HG02884 (cell line): ENCODE measurements at regions not wholly inside any gene's neighbourhood (a gene's known extent, or its start where the extent isn't known, plus 50 kb on each side); places are given as distances from the start of the nearest gene placed in this dataset.

Experiments used
- ATAC-seq: cut with Tn5 transposase; IDR thresholded peaks from one replicate; pipeline ENCODE4 v1.9.1; 2021; ENCODE audit warnings: mild to moderate bottlenecking, moderate library complexity; ENCODE audit not compliant: unreplicated experiment

DNA sequence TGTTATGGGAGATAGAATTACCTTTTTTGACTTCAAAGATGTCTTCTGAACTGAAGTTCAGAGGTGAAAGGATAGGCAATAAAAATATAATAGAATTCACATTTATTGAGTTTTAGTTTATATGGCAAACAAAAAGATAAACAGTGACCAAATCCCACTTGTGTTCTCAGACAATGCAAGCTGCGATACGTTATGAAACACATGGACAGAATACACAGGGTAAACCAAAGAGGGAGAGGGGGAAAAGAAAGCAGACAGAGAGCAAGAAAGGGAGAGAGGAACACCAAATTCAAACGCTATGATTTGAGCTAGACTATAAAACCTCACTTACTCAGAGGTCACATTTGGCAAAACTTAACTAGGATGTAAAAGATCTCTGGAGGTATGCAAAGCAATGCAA is 238.2 kb upstream of the FLRT2 start:
- ATAC-seq: no peak

GRCh38 chr14:85293612-85294234 is 236.2 kb upstream of the FLRT2 start:
- no peak for ATAC-seq

DNA sequence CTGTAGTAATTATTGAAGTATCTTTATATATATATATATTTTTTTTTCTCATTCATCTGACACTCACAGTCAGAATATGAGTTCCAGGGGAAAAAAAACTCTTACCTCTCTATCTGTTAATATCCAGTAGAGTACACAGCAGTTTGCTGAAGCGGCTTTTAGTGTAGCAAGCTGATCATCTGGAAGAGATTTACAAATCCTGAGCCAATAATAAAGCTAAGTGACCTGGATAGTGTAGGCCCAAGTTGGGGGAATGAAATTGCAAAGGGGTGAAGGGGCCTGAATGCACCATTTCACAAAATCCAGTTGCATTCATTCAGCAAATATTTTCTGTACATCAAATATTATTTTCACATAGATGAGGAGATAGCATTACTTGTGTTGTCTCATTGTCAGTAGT is 234.6 kb upstream of the FLRT2 start:
- ATAC-seq: no peak

DNA sequence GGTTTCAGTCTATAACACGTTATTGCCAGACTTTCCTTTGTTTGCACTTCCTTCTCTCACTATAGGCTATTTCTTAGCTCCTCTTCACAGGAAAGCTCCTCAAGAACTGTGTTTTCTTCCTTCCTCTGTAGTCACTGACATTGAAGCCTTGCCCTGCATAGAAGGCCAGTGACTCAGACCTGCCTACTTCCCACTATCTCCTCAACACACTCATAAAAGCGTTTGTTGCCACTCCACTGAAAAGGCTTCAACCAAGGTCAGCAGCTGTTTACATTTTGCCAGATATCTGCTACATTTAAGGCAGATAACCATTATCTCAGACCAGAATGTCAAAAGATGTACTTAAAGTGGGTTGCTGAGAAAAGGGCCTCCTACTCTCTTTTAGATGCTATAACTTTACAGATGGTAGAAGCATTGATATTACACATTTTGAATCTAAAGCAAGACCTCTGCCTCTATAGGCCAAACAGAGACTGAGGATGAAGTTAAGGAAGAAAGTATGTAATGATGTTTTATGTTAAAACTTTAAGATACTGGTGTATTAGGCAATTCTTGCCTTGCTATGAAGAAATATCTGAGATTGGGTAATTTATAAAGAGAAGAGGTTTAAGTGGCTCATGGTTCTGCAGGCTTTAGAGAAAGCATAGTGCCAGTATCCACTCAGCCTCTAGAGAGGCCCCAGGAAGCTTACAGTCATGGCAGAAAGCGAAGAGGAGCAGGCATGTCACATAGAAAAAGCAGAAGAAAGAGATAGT is 233.3 kb upstream of the FLRT2 start:
- ATAC-seq: no peak

GRCh38 chr14:85300107-85300506 is 229.8 kb upstream of the FLRT2 start:
- ATAC-seq: no peak

DNA sequence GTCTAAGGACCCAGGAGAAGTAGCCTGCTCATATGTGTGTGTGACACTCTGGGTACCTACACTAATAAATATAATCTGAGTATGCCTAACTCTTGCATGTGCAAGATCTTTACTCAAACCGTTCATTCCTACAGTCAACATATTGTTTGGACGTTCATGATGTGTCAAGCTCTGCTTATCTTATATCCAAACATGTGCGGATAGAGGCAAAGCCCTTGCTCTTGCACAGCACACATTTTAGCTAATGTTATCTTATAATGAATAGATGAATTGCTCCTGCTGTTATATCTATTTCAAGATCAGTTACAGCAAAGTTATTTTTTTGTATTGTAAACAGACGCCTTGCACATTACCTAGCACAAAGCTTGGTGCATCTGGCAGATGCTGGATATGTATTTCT is 228.4 kb upstream of the FLRT2 start:
- no peak for ATAC-seq

DNA sequence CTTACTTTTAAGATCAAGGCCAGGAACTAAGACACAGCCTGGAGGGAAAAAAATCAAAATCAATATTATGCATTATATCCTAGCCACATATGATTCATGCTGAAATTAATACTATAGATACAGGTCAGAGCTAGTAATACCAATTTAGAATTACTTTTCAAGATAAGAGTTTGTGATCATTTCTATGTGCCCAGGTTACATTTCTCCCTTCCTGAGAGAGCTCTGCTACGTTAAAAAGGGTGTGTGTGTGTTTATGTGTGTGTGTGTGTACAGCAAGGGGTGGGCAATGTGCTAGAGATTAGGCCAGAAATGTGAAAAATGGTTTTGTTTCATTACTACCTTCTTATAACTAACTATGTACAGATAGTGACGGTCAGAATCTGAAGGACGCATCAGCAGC is 223.9 kb upstream of the FLRT2 start:
- no peak for ATAC-seq

DNA sequence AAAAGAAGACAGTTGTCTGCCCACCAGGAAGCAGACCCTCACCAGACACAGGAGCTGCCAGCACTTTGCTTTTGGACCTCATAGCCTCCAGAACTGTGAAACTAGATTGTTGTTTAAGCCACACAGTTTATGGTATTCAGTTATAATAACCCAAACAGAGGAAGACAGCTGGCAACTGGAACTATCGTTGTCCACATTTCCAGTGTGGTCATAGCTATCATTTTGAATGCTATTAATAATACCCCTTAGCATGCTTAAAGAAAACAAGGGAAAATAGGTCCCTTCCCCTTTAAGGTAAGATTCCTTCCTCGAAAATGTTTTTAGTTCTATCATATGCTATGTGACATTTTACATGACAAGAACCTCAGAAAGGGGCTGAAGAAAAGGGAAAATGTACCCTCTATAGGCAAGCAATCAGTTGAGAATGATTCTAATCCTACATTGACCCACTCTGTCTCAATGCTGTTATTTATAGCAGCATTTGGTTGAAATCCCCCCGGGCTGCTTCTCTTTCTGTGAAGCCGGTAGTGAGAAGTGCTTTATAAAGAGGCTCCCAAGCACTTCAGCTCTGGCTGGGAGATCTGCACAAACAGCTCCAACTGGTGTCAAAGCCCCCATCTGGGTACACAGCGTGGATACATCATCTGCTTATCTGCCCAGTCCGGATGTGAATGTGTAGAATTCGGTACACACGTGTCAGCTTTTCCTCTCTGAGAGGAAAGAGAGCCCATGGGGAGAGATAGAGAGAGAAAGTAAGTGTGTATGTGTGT is 221.2 kb upstream of the FLRT2 start:
- ATAC-seq: no peak

DNA sequence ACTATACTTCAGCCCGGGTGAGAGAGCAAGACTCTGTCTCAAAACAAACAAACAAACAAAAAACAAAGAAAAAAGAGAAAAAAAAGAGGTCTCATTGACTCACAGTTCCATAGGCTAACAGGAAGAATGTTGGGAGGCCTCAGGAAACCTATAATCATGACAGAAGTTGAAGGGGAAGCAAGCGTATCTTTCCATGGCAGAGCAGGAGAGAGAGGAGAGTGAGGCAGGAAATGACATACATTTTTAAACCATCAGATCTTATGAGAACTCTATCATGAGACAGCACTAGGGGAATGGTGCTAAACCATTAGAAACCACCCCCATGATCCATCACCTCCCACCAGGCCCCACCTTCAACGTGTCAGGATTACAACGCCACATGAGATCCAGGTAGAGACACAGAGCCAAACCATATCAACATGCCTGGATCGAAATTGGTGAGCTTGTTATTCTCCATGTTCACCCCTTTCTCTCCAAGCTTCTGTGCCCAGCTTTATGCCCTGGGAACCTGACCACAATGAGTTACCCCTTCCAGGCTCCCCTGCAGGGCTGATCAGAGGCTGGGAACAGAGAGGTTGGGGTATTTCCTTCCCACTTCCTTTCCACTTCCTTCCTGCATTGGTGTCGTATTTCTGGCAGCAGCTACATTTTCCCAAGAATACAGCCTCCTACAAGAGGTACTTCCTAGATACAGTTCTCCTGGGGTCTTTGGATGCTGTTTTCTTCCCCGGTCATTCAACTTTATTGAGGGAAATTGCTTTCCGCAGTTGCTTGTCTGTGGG is 219.3 kb upstream of the FLRT2 start:
- ATAC-seq: no peak

- ATAC-seq: no peak
Measured at GRCh38 chr14:85313560-85314207, 216.3 kb upstream of the FLRT2 start.

DNA sequence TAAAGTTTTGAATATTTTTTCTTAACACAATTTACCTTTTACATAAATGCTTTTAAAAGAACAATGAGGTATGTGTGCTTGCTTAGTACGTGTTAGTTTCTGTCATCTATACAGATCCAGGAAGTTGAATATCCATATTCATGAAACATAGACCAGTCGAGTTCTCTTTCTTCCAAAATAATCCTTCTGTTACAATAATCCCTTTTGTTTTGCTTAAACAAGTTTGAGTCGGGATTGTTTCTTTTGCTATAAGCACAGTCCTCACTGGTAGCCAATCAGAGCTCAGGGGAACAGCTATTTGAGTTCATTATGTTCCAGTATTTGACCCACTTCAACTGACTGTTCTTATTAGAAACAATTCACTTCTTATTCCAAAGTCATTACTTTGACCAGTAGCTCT is 214.7 kb upstream of the FLRT2 start:
- ATAC-seq: no peak

DNA sequence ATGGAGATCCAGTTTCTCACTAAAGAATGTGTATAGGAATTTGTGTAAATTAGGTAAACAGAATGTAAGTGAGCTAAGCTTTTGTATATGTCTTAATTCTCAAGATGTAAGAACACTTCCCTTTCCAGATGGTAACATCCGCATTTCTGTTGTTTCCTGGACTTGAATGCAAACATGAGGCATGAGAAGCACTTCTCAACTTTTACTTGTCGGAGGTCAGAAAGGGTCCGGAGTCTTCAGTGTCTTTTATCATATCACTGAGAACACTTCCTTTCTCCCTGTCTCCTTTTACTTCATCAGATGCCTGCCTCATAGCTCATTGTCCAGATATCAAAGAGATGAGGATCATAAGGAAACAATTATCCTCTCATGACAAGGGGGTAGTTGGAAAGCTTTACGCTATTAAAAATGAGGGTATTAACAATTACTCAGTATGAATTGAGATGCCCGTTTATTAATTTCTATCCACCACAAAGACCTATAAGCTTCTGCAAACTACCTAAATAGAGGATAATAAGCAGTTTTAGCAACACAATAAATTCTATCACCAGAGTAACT is 214.1 kb upstream of the FLRT2 start:
- no peak for ATAC-seq

DNA sequence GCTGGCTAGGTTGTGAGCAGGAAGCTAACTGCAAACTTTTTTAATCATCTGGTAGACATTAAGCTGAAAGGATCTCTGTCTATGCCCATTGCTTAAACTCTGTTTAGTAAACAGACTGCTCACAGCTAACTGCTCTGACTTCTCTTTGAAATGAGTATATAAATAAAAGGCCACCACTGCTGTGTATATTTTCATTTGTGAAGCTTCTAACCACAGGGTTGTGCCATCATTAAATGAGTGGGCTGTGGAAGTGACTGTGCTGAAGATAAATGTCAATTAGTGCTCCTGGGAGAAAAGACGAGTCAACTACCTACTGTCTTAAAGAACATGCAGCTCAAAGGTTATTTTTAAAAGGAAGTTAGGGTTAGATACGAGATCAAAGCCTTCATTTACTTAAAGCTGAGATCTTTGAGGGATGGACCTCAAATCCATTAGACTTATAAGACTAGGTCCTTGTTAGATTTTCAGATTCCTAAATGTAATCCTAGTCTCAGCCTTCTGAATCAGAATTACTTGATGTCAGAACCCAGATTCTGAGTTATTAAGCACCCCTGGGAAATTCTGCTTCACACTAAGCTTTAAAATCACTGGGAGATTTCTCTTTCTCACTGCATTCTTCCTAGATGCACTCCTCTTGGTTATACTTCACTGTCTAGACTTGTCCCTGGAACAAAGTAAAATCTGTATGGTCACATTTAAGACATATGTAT is 213.1 kb upstream of the FLRT2 start:
- no peak for ATAC-seq

DNA sequence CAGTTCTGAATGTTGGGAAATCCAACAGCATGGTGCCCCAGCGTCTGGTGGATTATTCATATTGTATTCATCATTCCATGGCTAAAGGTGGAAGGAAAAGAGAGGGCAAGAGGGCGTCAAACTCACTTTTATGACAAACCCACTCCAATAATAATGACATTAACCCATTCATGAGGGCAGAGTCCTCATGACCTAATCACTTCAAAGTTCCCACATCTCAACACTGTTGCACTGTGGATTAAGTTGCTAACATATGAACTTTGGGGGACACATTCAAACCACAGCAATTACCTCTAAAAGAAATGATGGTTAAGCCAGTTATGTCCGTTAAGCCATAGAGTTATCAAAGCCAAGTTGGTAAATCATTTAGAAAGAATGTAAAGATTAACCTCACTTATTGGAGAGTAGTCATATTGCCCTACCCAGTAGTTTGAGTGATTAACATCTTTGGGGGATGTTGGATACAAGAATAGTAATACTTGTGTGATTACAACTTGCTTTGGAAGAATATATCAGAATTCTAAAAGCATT is 212.4 kb upstream of the FLRT2 start:
- no peak for ATAC-seq

- no peak for ATAC-seq
Measured at GRCh38 chr14:85319101-85319500, 210.8 kb upstream of the FLRT2 start.

- no peak for ATAC-seq
Measured at GRCh38 chr14:85319998-85320630, 209.8 kb upstream of the FLRT2 start.

GRCh38 chr14:85325134-85326017 is 204.6 kb upstream of the FLRT2 start:
- ATAC-seq: no peak

GRCh38 chr14:85332401-85332800 is 197.5 kb upstream of the FLRT2 start:
- no peak for ATAC-seq
